ENCODE measurements at regions not wholly inside any gene's neighbourhood (a gene's known extent, or its start where the extent isn't known, plus 50 kb on each side); places are given as distances from the start of the nearest gene placed in this dataset.

- TF ChIP-seq POLR2A (IDR thresholded peaks at IDR 0.05) (no peak), CTCF (IDR thresholded peaks at IDR 0.05) (no peak), EP300 (IDR thresholded peaks at IDR 0.05) (no peak)
- Histone ChIP-seq H3K4me1 (no peaks in the 10 kb centered on the region), H3K27ac (no peak overlapping the region), H3K27me3 (no peaks in the 10 kb centered on the region), H3K36me3 (no peaks in the 10 kb centered on the region), H3K9me3 (no peaks in the 10 kb centered on the region), H3K4me3 (no peak overlapping the region)
- DNase-seq (ENCODE audit: low spot score in 2 of 2) = no peak
- WGBS, 2 donors = 64 to 66% methylated on average over 2 of the region's 2 CpGs
Measured at GRCh38 chr15:69914960-69915359, 182.8 kb downstream of the TLE3 start.

GRCh38 chr15:69916169-69916785 lies 181.4 kb downstream of the TLE3 start:
- no peak for DNase-seq (ENCODE audit: low spot score in 2 of 2)
- Histone ChIP-seq H3K4me1 (no peaks in the 10 kb centered on the region), H3K27me3 (no peaks in the 10 kb centered on the region), H3K9me3 (no peaks in the 10 kb centered on the region), H3K36me3 (no peaks in the 10 kb centered on the region), H3K4me3 (no peak overlapping the region), H3K27ac (no peak overlapping the region)
- TF ChIP-seq CTCF (IDR thresholded peaks at IDR 0.05) = no peak
- no peak for TF ChIP-seq EP300 (IDR thresholded peaks at IDR 0.05)
- no peak for TF ChIP-seq POLR2A (IDR thresholded peaks at IDR 0.05)
- 84% methylated on average over 6 of the region's 6 CpGs for WGBS, 2 donors

GRCh38 chr15:69917056-69917455 lies 180.7 kb downstream of the TLE3 start:
- TF ChIP-seq POLR2A (IDR thresholded peaks at IDR 0.05) (no peak), CTCF (IDR thresholded peaks at IDR 0.05) (no peak), EP300 (IDR thresholded peaks at IDR 0.05) (no peak)
- Histone ChIP-seq H3K36me3 (no peaks in the 10 kb centered on the region), H3K9me3 (no peaks in the 10 kb centered on the region), H3K4me1 (no peaks in the 10 kb centered on the region), H3K27ac (no peak overlapping the region), H3K27me3 (no peaks in the 10 kb centered on the region), H3K4me3 (no peak overlapping the region)
- 75 to 81% methylated on average over 2 of the region's 2 CpGs for WGBS, 2 donors
- DNase-seq (ENCODE audit: low spot score in 2 of 2) = no peak

- Histone ChIP-seq H3K4me3 (no peak overlapping the region), H3K9me3 (peaks cover 0 to 18% (median 2%) of the 10 kb centered on the region in 4 donors), H3K36me3 (no peaks in the 10 kb centered on the region), H3K4me1 (no peaks in the 10 kb centered on the region), H3K27ac (no peak overlapping the region), H3K27me3 (no peaks in the 10 kb centered on the region)
- DNase-seq (ENCODE audit: low spot score in 2 of 2) = no peak
- TF ChIP-seq POLR2A (IDR thresholded peaks at IDR 0.05) (no peak), EP300 (IDR thresholded peaks at IDR 0.05) (no peak), CTCF (IDR thresholded peaks at IDR 0.05) (no peak)
- WGBS, 2 donors = 56 to 60% methylated on average over 5 of the region's 5 CpGs
Measured at GRCh38 chr15:69919816-69920215, 177.9 kb downstream of the TLE3 start.

GRCh38 chr15:69920221-69920620 lies 177.5 kb downstream of the TLE3 start:
- Histone ChIP-seq H3K9me3 (peaks cover 0 to 22% (median 2%) of the 10 kb centered on the region in 4 donors), H3K27ac (no peak overlapping the region), H3K4me3 (no peak overlapping the region), H3K27me3 (no peaks in the 10 kb centered on the region), H3K4me1 (no peaks in the 10 kb centered on the region), H3K36me3 (no peaks in the 10 kb centered on the region)
- 29 to 53% methylated on average over 2 of the region's 2 CpGs for WGBS, 2 donors
- DNase-seq (ENCODE audit: low spot score in 2 of 2) = no peak
- TF ChIP-seq POLR2A (IDR thresholded peaks at IDR 0.05) = no peak
- TF ChIP-seq CTCF (IDR thresholded peaks at IDR 0.05) = no peak
- no peak for TF ChIP-seq EP300 (IDR thresholded peaks at IDR 0.05)

All from tibial nerve (tissue), 4 donors.